ENCODE measurements at regions not wholly inside any gene's neighbourhood (a gene's known extent, or its start where the extent isn't known, plus 50 kb on each side); places are given as distances from the start of the nearest gene placed in this dataset.

- DNase-seq (ENCODE audit: low read depth): no peak
- TF ChIP-seq CTCF (conservative IDR thresholded peaks at IDR 0.05; ENCODE audit: low read depth, low read length): no peak
- no peak overlapping the region for H3K4me3 ChIP-seq (ENCODE audit: low read length)
Measured at GRCh38 chr2:128501700-128502099, 183.0 kb upstream of the HS6ST1 start.

DNA sequence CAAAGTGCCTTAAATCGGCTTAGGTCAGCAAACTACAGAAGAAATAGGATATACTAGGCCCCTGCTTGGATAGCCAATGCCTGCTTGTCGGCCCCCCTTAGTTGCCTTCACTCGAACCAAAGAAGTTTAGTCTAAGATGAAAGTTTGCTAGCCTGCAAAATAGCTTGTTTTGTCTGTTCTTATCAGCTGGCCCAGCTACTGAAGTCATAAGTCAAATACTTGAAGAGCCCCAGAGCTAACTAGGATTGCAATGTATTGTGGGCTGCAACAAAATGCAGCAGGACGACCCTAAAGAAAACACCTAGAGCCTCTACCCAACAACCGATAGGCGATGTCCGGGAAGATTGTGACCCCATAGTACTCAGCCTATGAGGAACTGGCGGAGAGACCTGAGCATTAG, 183.5 kb upstream of the HS6ST1 start:
- no peak for DNase-seq (ENCODE audit: low read depth)
- no peak for TF ChIP-seq CTCF (conservative IDR thresholded peaks at IDR 0.05; ENCODE audit: low read depth, low read length)
- H3K4me3 ChIP-seq (ENCODE audit: low read length): no peak overlapping the region

DNA sequence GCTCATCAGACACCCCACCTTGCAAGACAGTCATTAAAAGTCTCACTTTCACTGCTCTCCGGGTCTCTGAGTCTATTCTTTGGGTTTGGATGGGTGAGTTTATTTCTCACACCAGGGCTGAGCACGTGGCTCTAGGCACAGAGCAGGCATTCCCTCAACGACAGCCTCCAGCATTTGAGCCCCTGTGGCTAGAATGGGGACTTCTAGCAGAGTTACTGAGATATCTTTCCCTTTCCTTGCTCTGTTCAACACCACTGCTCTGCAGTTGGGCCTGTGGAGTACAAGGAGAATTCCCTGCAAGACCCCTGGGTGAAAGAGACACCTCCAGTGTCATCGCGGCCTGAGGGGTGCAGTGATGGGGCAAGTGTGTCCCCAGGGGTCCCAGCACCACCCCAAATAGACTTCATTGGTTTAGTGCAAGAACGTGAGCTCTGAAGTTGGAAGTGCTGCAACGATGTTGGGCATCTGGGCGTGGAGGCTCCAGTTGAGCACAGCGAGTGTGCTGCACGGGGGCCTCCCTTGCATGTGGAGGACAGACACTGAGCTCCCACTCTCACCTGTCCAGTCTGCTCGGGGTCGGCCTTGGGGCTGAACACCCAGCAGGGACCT, 184.1 kb upstream of the HS6ST1 start:
- H3K4me3 ChIP-seq (ENCODE audit: low read length): no peak overlapping the region
- DNase-seq (ENCODE audit: low read depth): no peak
- no peak for TF ChIP-seq CTCF (conservative IDR thresholded peaks at IDR 0.05; ENCODE audit: low read depth, low read length)

DNA sequence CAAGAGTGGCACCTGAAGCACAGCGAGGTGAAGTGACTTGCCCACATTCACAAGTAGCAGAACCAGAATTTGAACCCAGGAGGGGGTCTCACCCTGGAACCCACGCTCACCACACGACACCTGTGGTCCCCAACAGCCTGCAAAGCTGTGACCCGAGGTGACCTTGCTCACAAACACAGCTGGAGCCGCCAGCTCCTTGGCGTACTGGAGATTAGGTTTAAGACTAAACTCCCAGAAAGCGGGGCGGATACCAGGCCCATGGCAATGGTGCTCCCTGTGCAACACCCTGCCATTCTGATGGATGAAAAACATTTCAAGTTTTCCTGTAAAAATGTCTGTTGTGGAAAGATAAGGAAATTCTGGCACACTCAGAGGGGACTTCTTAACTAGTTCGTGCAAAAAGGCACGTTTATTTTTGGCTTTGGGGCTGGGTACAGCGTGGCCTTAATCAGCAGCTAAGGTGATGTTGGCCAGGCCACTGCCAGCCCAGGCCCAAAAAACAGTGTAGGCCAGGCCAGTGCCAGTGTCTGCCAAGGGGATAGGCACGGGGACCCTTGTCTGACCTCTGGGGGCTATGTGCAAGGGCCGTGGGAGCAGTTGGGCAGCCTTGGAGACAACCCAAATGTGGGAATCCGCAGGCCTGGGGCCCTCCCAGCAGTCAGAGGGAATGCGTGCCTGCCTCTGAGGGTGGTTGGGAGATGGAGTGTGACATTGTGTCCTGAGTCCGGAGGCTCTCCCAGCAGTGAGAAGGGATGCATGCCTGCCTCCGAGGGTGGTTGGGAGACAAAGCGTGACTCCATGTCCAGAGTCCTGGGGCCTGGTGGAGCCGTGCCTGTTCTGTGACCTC, 185.0 kb upstream of the HS6ST1 start:
- no peak for DNase-seq (ENCODE audit: low read depth)
- no peak for TF ChIP-seq CTCF (conservative IDR thresholded peaks at IDR 0.05; ENCODE audit: low read depth, low read length)
- H3K4me3 ChIP-seq (ENCODE audit: low read length): no peak overlapping the region

DNA sequence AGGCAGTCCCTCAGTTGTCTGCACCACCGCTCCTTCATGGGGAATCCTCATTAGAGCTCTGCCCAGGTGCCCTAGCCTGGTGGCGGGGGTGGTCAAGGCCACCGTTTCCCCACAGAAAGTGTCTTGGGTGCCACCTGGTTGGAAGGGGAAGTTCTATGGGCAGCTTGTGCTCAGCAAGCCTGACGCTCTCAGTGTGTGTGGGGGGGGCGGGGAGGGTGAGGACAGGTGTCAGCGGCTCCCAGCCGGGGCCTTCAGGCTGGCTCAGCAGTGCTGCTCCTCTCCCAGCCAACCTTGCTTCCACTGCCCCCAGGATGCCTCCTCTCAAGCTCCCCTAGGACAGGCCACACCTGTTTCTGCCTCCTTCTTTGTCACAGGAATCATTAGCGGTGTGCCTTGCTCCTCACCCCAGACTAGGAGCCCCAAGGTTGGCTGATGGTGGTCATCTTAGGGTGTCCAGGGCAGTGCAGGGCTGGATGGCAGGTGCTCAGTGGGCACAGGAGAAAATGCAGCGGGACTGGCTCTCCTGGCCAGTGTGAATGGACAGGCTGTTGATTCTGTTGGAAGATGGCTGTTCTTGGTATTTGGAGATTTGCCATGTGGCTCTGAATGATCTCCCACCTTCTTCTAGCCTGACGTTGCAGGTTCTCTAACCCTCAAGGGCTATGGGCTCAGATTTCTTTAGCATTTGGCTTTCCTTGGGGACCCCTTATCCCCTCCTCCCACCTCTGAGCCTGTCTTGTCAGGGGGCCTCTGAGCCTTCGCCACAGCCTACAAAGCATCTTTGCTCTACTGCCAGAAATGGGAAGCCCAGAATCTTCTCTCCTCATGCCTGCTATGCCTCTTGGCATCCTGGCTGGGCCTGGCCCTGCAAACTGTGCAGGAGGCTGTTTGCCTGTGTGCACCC, 185.8 kb upstream of the HS6ST1 start:
- DNase-seq (ENCODE audit: low read depth): no peak
- no peak for TF ChIP-seq CTCF (conservative IDR thresholded peaks at IDR 0.05; ENCODE audit: low read depth, low read length)
- no peak overlapping the region for H3K4me3 ChIP-seq (ENCODE audit: low read length)

DNA sequence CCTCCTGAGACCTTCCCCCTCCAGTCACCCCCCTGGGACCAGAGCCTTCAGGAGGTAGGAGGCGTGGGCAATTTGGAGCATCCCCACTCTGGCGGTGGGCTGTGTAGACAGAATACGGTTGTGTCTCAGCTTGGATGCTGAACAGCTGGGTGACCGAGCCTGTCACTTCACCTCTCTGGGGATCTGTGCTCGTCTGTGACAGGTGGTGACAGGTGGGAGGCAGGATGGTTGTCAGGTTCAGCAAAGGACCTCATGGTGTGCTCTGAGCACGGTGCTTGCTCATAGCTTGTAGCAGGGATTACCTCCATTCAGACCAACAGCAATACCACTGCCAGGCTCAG, 186.5 kb upstream of the HS6ST1 start:
- no peak for TF ChIP-seq CTCF (conservative IDR thresholded peaks at IDR 0.05; ENCODE audit: low read depth, low read length)
- no peak for DNase-seq (ENCODE audit: low read depth)
- no peak overlapping the region for H3K4me3 ChIP-seq (ENCODE audit: low read length)

Measured in retinal pigment epithelial cell (primary cell).